Upper lobe of left lung (tissue), 4 donors: ENCODE measurements at regions not wholly inside any gene's neighbourhood (a gene's known extent, or its start where the extent isn't known, plus 50 kb on each side); places are given as distances from the start of the nearest gene placed in this dataset.

Experiments used
- CTCF ChIP-seq, 6 experiments: fragments of 450-650 bp in 4 of 6; fragments of 200-600 bp in 2 of 6; sonication (generic) in 2 of 6; IDR thresholded peaks; one replicate each; pipeline ENCODE4 v1.5.1; 2016 to 2019; ENCODE audit warnings: antibody characterized with exemption in 6 of 6
- EP300 ChIP-seq, 4 donors: sonication (generic); formaldehyde crosslinking; IDR thresholded peaks; one replicate each; pipeline ENCODE4 v1.5.1; 2017; ENCODE audit warnings: antibody characterized with exemption in 4 of 4, control low read depth in 2 of 4
- POLR2A ChIP-seq, 4 donors: fragments of 450-650 bp; IDR thresholded peaks; one replicate each; pipeline ENCODE4 v1.5.1; 2016 to 2017; ENCODE audit warnings: antibody characterized with exemption in 4 of 4, mild to moderate bottlenecking in 2 of 4
- POLR2AphosphoS5 ChIP-seq, 2 donors: sonication (generic); formaldehyde crosslinking; IDR thresholded peaks; one replicate each; pipeline ENCODE4 v1.5.1; 2017; ENCODE audit warnings: antibody characterized with exemption in 2 of 2

GRCh38 chr4:45539142-45539814 is 584.6 kb downstream of the GABRG1 start:
- TF ChIP-seq CTCF (IDR thresholded peaks at IDR 0.05): no peak
- TF ChIP-seq POLR2A (IDR thresholded peaks at IDR 0.05): no peak
- TF ChIP-seq EP300 (IDR thresholded peaks at IDR 0.05): no peak
- TF ChIP-seq POLR2AphosphoS5 (IDR thresholded peaks at IDR 0.05): no peak
